SK-N-MC (cell line): ENCODE measurements at regions not wholly inside any gene's neighbourhood (a gene's known extent, or its start where the extent isn't known, plus 50 kb on each side); places are given as distances from the start of the nearest gene placed in this dataset.

Experiments
- DNase-seq: peaks from one replicate; pipeline ENCODE4 v3.0.0-alpha.2; 2011; ENCODE audit warnings: low read depth, low spot score
- H3K27ac ChIP-seq: fragments of 200-600 bp; sonication (generic); 2 replicates; pipeline ENCODE4 v1.5.1; 2016; ENCODE audit warnings: mixed run types
- H3K36me3 ChIP-seq: fragments of 200-600 bp; sonication (generic); 2 replicates; pipeline ENCODE4 v1.6.1; 2017; ENCODE audit warnings: antibody characterized with exemption, low read length, mixed read lengths; ENCODE audit not compliant: insufficient read depth
- H3K4me3 ChIP-seq: fragments of 200-600 bp; sonication (generic); 2 replicates; pipeline ENCODE4 v1.5.1; 2016
- H3K9ac ChIP-seq: fragments of 200-600 bp; sonication (generic); 2 replicates; pipeline ENCODE4 v1.8.0; 2017; ENCODE audit warnings: mixed run types, mixed read lengths; ENCODE audit not compliant: insufficient read length
- H3K9me3 ChIP-seq: fragments of 200-600 bp; sonication (generic); 2 replicates; pipeline ENCODE4 v1.6.1; 2017; ENCODE audit warnings: low read depth, mild to moderate bottlenecking, antibody characterized with exemption, low read length, moderate library complexity, mixed read lengths
- EZH2 ChIP-seq: fragments of 200-600 bp; sonication (generic); IDR thresholded peaks from one replicate; pipeline ENCODE4 v1.6.1; 2017; ENCODE audit warnings: antibody characterized with exemption
- FOXP2 ChIP-seq: optimal IDR thresholded peaks from 2 replicates; pipeline ENCODE3; 2011; ENCODE audit warnings: mild to moderate bottlenecking, moderate library complexity; ENCODE audit not compliant: insufficient read depth; ENCODE audit errors: extremely low read length, control extremely low read depth
- POLR2AphosphoS5 ChIP-seq: IDR thresholded peaks from 2 replicates; pipeline ENCODE4 v1.6.1; 2012; ENCODE audit warnings: mild to moderate bottlenecking, low read depth, low read length, borderline replicate concordance

GRCh38 chr5:5671823-5672222, 249.3 kb downstream of the ICE1 start:
- Histone ChIP-seq H3K36me3 (no peaks in the 10 kb centered on the region), H3K9ac (no peak overlapping the region), H3K27ac (no peak overlapping the region), H3K4me3 (no peak overlapping the region), H3K9me3 (no peaks in the 10 kb centered on the region)
- DNase-seq, result no peak
- TF ChIP-seq FOXP2 (no peak), EZH2 (no peak), POLR2AphosphoS5 (no peak)

- no peak for DNase-seq
- Histone ChIP-seq H3K27ac (no peak overlapping the region), H3K9ac (no peak overlapping the region), H3K9me3 (no peaks in the 10 kb centered on the region), H3K36me3 (no peaks in the 10 kb centered on the region), H3K4me3 (no peak overlapping the region)
- no peak for TF ChIP-seq POLR2AphosphoS5
- no peak for TF ChIP-seq EZH2
- TF ChIP-seq FOXP2, result no peak
Observed at GRCh38 chr5:5667136-5667554, 244.7 kb downstream of the ICE1 start.

- Histone ChIP-seq H3K27ac (no peak overlapping the region), H3K9ac (no peak overlapping the region)
Observed at GRCh38 chr5:5666369-5666768, 243.9 kb downstream of the ICE1 start.

GRCh38 chr5:5666076-5666365, 243.5 kb downstream of the ICE1 start:
- DNase-seq, result no peak
- no peak for TF ChIP-seq POLR2AphosphoS5
- no peak for TF ChIP-seq EZH2
- no peak for TF ChIP-seq FOXP2
- no peak overlapping the region for H3K4me3 ChIP-seq
- H3K9ac ChIP-seq, result no peak overlapping the region
- no peak overlapping the region for H3K27ac ChIP-seq
- no peaks in the 10 kb centered on the region for H3K36me3 ChIP-seq
- no peaks in the 10 kb centered on the region for H3K9me3 ChIP-seq

More at GRCh38 chr5:5666369-5666768, 243.9 kb downstream of the ICE1 start:
- DNase-seq, result no peak
- Histone ChIP-seq H3K4me3 (no peak overlapping the region), H3K9me3 (no peaks in the 10 kb centered on the region), H3K36me3 (no peaks in the 10 kb centered on the region)
- TF ChIP-seq POLR2AphosphoS5, result no peak
- TF ChIP-seq EZH2, result no peak
- no peak for TF ChIP-seq FOXP2

GRCh38 chr5:5665225-5666075, 243.0 kb downstream of the ICE1 start:
- Histone ChIP-seq H3K36me3 (no peaks in the 10 kb centered on the region), H3K9ac (no peak overlapping the region), H3K9me3 (no peaks in the 10 kb centered on the region), H3K4me3 (no peak overlapping the region), H3K27ac (no peak overlapping the region)
- TF ChIP-seq POLR2AphosphoS5, result no peak
- no peak for TF ChIP-seq EZH2
- TF ChIP-seq FOXP2, result no peak
- DNase-seq, result no peak

- TF ChIP-seq FOXP2 (no peak), POLR2AphosphoS5 (no peak), EZH2 (no peak)
- Histone ChIP-seq H3K36me3 (no peaks in the 10 kb centered on the region), H3K4me3 (no peak overlapping the region), H3K27ac (no peak overlapping the region), H3K9ac (no peak overlapping the region), H3K9me3 (no peaks in the 10 kb centered on the region)
- DNase-seq, result no peak
Observed at GRCh38 chr5:5658889-5659465, 236.5 kb downstream of the ICE1 start.

- Histone ChIP-seq H3K4me3 (no peak overlapping the region), H3K36me3 (no peaks in the 10 kb centered on the region), H3K9me3 (no peaks in the 10 kb centered on the region), H3K27ac (no peak overlapping the region), H3K9ac (no peak overlapping the region)
- TF ChIP-seq FOXP2, result no peak
- no peak for TF ChIP-seq EZH2
- no peak for TF ChIP-seq POLR2AphosphoS5
- DNase-seq, result no peak
Observed at GRCh38 chr5:5658226-5658625, 235.7 kb downstream of the ICE1 start.

- Histone ChIP-seq H3K9ac (no peak overlapping the region), H3K9me3 (no peaks in the 10 kb centered on the region), H3K27ac (no peak overlapping the region), H3K36me3 (no peaks in the 10 kb centered on the region), H3K4me3 (no peak overlapping the region)
- TF ChIP-seq EZH2, result no peak
- no peak for TF ChIP-seq FOXP2
- TF ChIP-seq POLR2AphosphoS5, result no peak
- no peak for DNase-seq
Observed at GRCh38 chr5:5652181-5652580, 229.7 kb downstream of the ICE1 start.
